GM18858 (cell line): ENCODE measurements at regions not wholly inside any gene's neighbourhood (a gene's known extent, or its start where the extent isn't known, plus 50 kb on each side); places are given as distances from the start of the nearest gene placed in this dataset.

Source experiments
- ATAC-seq: cut with Tn5 transposase; IDR thresholded peaks from one replicate; pipeline ENCODE4 v1.9.1; 2021; ENCODE audit not compliant: unreplicated experiment

GRCh38 chr18:43570593-43570992 lies 293.3 kb upstream of the SYT4 start:
- no peak for ATAC-seq

GRCh38 chr18:43571078-43571689 lies 293.9 kb upstream of the SYT4 start:
- peak; percentile 34 for ATAC-seq

GRCh38 chr18:43572163-43572562 lies 294.9 kb upstream of the SYT4 start:
- ATAC-seq: peak; percentile 73

- no peak for ATAC-seq
Measured at GRCh38 chr18:43574974-43575373, 297.7 kb upstream of the SYT4 start.

GRCh38 chr18:43578211-43578610 lies 300.9 kb upstream of the SYT4 start:
- no peak for ATAC-seq

GRCh38 chr18:43578706-43579105 lies 301.4 kb upstream of the SYT4 start:
- no peak for ATAC-seq

- no peak for ATAC-seq
Measured at GRCh38 chr18:43581936-43582519, 304.7 kb upstream of the SYT4 start.

GRCh38 chr18:43587538-43588153 lies 310.4 kb upstream of the SYT4 start:
- peak; percentile 71 for ATAC-seq

- no peak for ATAC-seq
Measured at GRCh38 chr18:43588838-43589237, 311.5 kb upstream of the SYT4 start.

- ATAC-seq: no peak
Measured at GRCh38 chr18:43589611-43590151, 312.4 kb upstream of the SYT4 start.

GRCh38 chr18:43590182-43590903 lies 313.1 kb upstream of the SYT4 start:
- ATAC-seq: no peak

GRCh38 chr18:43592269-43592668 lies 315.0 kb upstream of the SYT4 start:
- no peak for ATAC-seq

- ATAC-seq: peak; percentile 77
Measured at GRCh38 chr18:43596105-43596712, 318.9 kb upstream of the SYT4 start.

GRCh38 chr18:43601432-43601831 lies 324.1 kb upstream of the SYT4 start:
- no peak for ATAC-seq

- no peak for ATAC-seq
Measured at GRCh38 chr18:43605224-43605623, 327.9 kb upstream of the SYT4 start.

- no peak for ATAC-seq
Measured at GRCh38 chr18:43606795-43607194, 329.5 kb upstream of the SYT4 start.

- peak; percentile 71 for ATAC-seq
Measured at GRCh38 chr18:43620936-43621335, 343.6 kb upstream of the SYT4 start.

- no peak for ATAC-seq
Measured at GRCh38 chr18:43622024-43622423, 344.7 kb upstream of the SYT4 start.

- no peak for ATAC-seq
Measured at GRCh38 chr18:43625582-43625981, 348.3 kb upstream of the SYT4 start.

GRCh38 chr18:43627848-43628530 lies 350.7 kb upstream of the SYT4 start:
- ATAC-seq: no peak

- ATAC-seq: no peak
Measured at GRCh38 chr18:43634994-43635393, 357.7 kb upstream of the SYT4 start.
